ENCODE measurements at regions not wholly inside any gene's neighbourhood (a gene's known extent, or its start where the extent isn't known, plus 50 kb on each side); places are given as distances from the start of the nearest gene placed in this dataset.

- POLR2A ChIA-PET, result no interaction called here
- no peak overlapping the region for H3K4me3 ChIP-seq (replicated peaks in 1 of 3; ENCODE audit: insufficient read depth in 1 of 3, low read depth in 1 of 3, low read length in 3 of 3)
- FAIRE-seq (no peak), DNase-seq (ENCODE audit: low read depth, low spot score) (no peak)
- no peaks in the 10 kb centered on the region for H3K27me3 ChIP-seq (ENCODE audit: control insufficient read depth in 2 of 2, insufficient read depth in 2 of 2, low read length in 2 of 2)
- no peaks in the 10 kb centered on the region for H3K9me3 ChIP-seq (replicated peaks; ENCODE audit: control insufficient read depth, insufficient read depth, low read length)
- no peak overlapping the region for H3K9ac ChIP-seq (replicated peaks; ENCODE audit: extremely low read depth, insufficient read depth, low read length)
- no peaks in the 10 kb centered on the region for H4K20me1 ChIP-seq (replicated peaks; ENCODE audit: control insufficient read depth, extremely low read depth, insufficient read depth, low read length)
- H3K79me2 ChIP-seq (ENCODE audit: control insufficient read depth, insufficient read depth, low read length), result no peaks in the 10 kb centered on the region
- intact Hi-C loops (cut with micrococcal nuclease), result no loop called here
- H2AFZ ChIP-seq (ENCODE audit: low read depth, low read length), result no peak overlapping the region
- no TSS peak for BruUV-seq (replicated peaks)
- dilution Hi-C loops (cut with MboI; ENCODE audit: extremely low pct_ligation_motif_present, low sequenced_read_pairs), result no loop called here
- no peak overlapping the region for H3K27ac ChIP-seq (ENCODE audit: insufficient read depth, low read depth, low read length)
- no peak for TF ChIP-seq MYC (IDR thresholded peaks at IDR 0.05; ENCODE audit: low read depth, low read length)
- TF ChIP-seq FOS (IDR thresholded peaks at IDR 0.05; ENCODE audit: borderline replicate concordance, insufficient read depth, low read length), result no peak
- TF ChIP-seq EZH2 (IDR thresholded peaks at IDR 0.05; ENCODE audit: borderline replicate concordance, low read depth, low read length, severe bottlenecking), result no peak
- TF ChIP-seq POLR2A (IDR thresholded peaks at IDR 0.05; ENCODE audit: low read depth, low read length), result no peak
- TF ChIP-seq, protein P1, sequence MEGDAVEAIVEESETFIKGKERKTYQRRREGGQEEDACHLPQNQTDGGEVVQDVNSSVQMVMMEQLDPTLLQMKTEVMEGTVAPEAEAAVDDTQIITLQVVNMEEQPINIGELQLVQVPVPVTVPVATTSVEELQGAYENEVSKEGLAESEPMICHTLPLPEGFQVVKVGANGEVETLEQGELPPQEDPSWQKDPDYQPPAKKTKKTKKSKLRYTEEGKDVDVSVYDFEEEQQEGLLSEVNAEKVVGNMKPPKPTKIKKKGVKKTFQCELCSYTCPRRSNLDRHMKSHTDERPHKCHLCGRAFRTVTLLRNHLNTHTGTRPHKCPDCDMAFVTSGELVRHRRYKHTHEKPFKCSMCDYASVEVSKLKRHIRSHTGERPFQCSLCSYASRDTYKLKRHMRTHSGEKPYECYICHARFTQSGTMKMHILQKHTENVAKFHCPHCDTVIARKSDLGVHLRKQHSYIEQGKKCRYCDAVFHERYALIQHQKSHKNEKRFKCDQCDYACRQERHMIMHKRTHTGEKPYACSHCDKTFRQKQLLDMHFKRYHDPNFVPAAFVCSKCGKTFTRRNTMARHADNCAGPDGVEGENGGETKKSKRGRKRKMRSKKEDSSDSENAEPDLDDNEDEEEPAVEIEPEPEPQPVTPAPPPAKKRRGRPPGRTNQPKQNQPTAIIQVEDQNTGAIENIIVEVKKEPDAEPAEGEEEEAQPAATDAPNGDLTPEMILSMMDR (IDR thresholded peaks at IDR 0.05; ENCODE audit: extremely low read depth in 1 of 2, insufficient read depth in 1 of 2, low read depth in 1 of 2, low read length in 2 of 2), result no peak
- no peak for TF ChIP-seq JUN (IDR thresholded peaks at IDR 0.05; ENCODE audit: borderline replicate concordance, insufficient read depth, insufficient read length, low read depth)
- no peaks in the 10 kb centered on the region for H3K4me1 ChIP-seq (ENCODE audit: control insufficient read depth, extremely low read depth, insufficient read depth, low read length)
- H3K36me3 ChIP-seq (ENCODE audit: control insufficient read depth in 2 of 2, extremely low read depth in 1 of 2, insufficient read depth in 2 of 2, low read length in 2 of 2), result no peaks in the 10 kb centered on the region
- no peak overlapping the region for H3K4me2 ChIP-seq (ENCODE audit: insufficient read depth, low read length)
- H3K9me1 ChIP-seq (replicated peaks; ENCODE audit: control insufficient read depth, extremely low read depth, insufficient read depth, low read length), result no peaks in the 10 kb centered on the region
- CTCF ChIA-PET, result no interaction called here
These were observed 939.1 kb upstream of the ACO1 start for GRCh38 chr9:31445357-31445756.

- H3K27ac ChIP-seq (ENCODE audit: insufficient read depth, low read depth, low read length), result no peak overlapping the region
- H3K9ac ChIP-seq (replicated peaks; ENCODE audit: extremely low read depth, insufficient read depth, low read length), result no peak overlapping the region
- no peaks in the 10 kb centered on the region for H3K36me3 ChIP-seq (ENCODE audit: control insufficient read depth in 2 of 2, extremely low read depth in 1 of 2, insufficient read depth in 2 of 2, low read length in 2 of 2)
- no peaks in the 10 kb centered on the region for H3K27me3 ChIP-seq (ENCODE audit: control insufficient read depth in 2 of 2, insufficient read depth in 2 of 2, low read length in 2 of 2)
- no peak overlapping the region for H3K4me2 ChIP-seq (ENCODE audit: insufficient read depth, low read length)
- H4K20me1 ChIP-seq (replicated peaks; ENCODE audit: control insufficient read depth, extremely low read depth, insufficient read depth, low read length), result no peaks in the 10 kb centered on the region
- H3K4me3 ChIP-seq (replicated peaks in 1 of 3; ENCODE audit: insufficient read depth in 1 of 3, low read depth in 1 of 3, low read length in 3 of 3), result no peak overlapping the region
- H3K4me1 ChIP-seq (ENCODE audit: control insufficient read depth, extremely low read depth, insufficient read depth, low read length), result no peaks in the 10 kb centered on the region
- dilution Hi-C loops (cut with MboI; ENCODE audit: extremely low pct_ligation_motif_present, low sequenced_read_pairs) (no loop called here), intact Hi-C loops (cut with micrococcal nuclease) (no loop called here)
- ChIA-PET CTCF (no interaction called here), POLR2A (no interaction called here)
- FAIRE-seq (no peak), DNase-seq (ENCODE audit: low read depth, low spot score) (no peak)
- no TSS peak for BruUV-seq (replicated peaks)
- no peaks in the 10 kb centered on the region for H3K79me2 ChIP-seq (ENCODE audit: control insufficient read depth, insufficient read depth, low read length)
- TF ChIP-seq POLR2AphosphoS5 (IDR thresholded peaks at IDR 0.05; ENCODE audit: insufficient read depth, low read depth, low read length), result no peak
- no peak for TF ChIP-seq MAX (IDR thresholded peaks at IDR 0.05; ENCODE audit: insufficient read depth, insufficient read length)
- no peak for TF ChIP-seq JUN (IDR thresholded peaks at IDR 0.05; ENCODE audit: borderline replicate concordance, insufficient read depth, insufficient read length, low read depth)
- no peak for TF ChIP-seq GATA2 (IDR thresholded peaks at IDR 0.05; ENCODE audit: insufficient read depth, insufficient read length, low read depth, low read length)
- no peak for TF ChIP-seq FOS (IDR thresholded peaks at IDR 0.05; ENCODE audit: borderline replicate concordance, insufficient read depth, low read length)
- TF ChIP-seq MYC (IDR thresholded peaks at IDR 0.05; ENCODE audit: low read depth, low read length), result no peak
- TF ChIP-seq, protein P1 (IDR thresholded peaks at IDR 0.05; ENCODE audit: extremely low read depth in 1 of 2, insufficient read depth in 1 of 2, low read depth in 1 of 2, low read length in 2 of 2), result no peak
- no peak for TF ChIP-seq EZH2 (IDR thresholded peaks at IDR 0.05; ENCODE audit: borderline replicate concordance, low read depth, low read length, severe bottlenecking)
- TF ChIP-seq POLR2A (IDR thresholded peaks at IDR 0.05; ENCODE audit: low read depth, low read length), result no peak
- H2AFZ ChIP-seq (ENCODE audit: low read depth, low read length), result no peak overlapping the region
- H3K9me1 ChIP-seq (replicated peaks; ENCODE audit: control insufficient read depth, extremely low read depth, insufficient read depth, low read length), result no peaks in the 10 kb centered on the region
- H3K9me3 ChIP-seq (replicated peaks; ENCODE audit: control insufficient read depth, insufficient read depth, low read length), result no peaks in the 10 kb centered on the region
These were observed 938.5 kb upstream of the ACO1 start for GRCh38 chr9:31445960-31446359.
